Heart left ventricle (tissue), 13 donors: ENCODE measurements at regions not wholly inside any gene's neighbourhood (a gene's known extent, or its start where the extent isn't known, plus 50 kb on each side); places are given as distances from the start of the nearest gene placed in this dataset.

Experiments
- POLR2A ChIP-seq, 2 donors: fragments of 450-650 bp; IDR thresholded peaks; one replicate each; pipeline ENCODE4 v1.6.1; 2017; ENCODE audit warnings: antibody characterized with exemption in 2 of 2, mild to moderate bottlenecking in 2 of 2, moderate library complexity in 2 of 2
- TF ChIP-seq, protein P1 (sequence below), 12 donors: fragments of 200-600 bp; sonication (generic) in 4 of 12; IDR thresholded peaks; one replicate each; pipeline versions ENCODE4 v1.5.0 to v1.8.0; 2018 to 2022; ENCODE audit warnings: antibody characterized with exemption in 12 of 12, mild to moderate bottlenecking in 5 of 12
- donor health status: ischemic (EF 13 %, LVEDD 7.1; RV severe dilation, severe dysfunction).
- donor health status: DM: no; HTN: yes; CAD: no.
- donor health status: DM: no; HTN: no; CAD: no.
- donor health status: ischemic (EF 25% LVEDD 6.9; RV normal size, moderate dysfunction).
- donor health status: ischemic (EF 25% LVEDD 5.7; RV mildly dilated, moderate dysfunction).
- donor health status: ischemic (EF 35%, LVEDD 5.7; RV mildly dilated, moderate dysfunction).
- donor health status: nonischemic (EF 11% LVEDD 7.7; RV severe dilation, severe dysfunction).
- donor health status: DM: yes; HTN: yes; CAD: no.
- donor health status: PGD.
- donor health status: ischemic (EF 29% LVEDD 5.4; RV normal size, mild dysfunction).
- donor health status: nonischemic (EF 23%, LVEDD 6.1; RV moderate dilation, normal function).

- no peak for TF ChIP-seq POLR2A (IDR thresholded peaks at IDR 0.05)
- TF ChIP-seq, protein P1, sequence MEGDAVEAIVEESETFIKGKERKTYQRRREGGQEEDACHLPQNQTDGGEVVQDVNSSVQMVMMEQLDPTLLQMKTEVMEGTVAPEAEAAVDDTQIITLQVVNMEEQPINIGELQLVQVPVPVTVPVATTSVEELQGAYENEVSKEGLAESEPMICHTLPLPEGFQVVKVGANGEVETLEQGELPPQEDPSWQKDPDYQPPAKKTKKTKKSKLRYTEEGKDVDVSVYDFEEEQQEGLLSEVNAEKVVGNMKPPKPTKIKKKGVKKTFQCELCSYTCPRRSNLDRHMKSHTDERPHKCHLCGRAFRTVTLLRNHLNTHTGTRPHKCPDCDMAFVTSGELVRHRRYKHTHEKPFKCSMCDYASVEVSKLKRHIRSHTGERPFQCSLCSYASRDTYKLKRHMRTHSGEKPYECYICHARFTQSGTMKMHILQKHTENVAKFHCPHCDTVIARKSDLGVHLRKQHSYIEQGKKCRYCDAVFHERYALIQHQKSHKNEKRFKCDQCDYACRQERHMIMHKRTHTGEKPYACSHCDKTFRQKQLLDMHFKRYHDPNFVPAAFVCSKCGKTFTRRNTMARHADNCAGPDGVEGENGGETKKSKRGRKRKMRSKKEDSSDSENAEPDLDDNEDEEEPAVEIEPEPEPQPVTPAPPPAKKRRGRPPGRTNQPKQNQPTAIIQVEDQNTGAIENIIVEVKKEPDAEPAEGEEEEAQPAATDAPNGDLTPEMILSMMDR (IDR thresholded peaks at IDR 0.05): no peak
Measured at GRCh38 chr21:28423521-28424190, 569.0 kb downstream of the LTN1 start.
